D341Med (cell line): ENCODE measurements at regions not wholly inside any gene's neighbourhood (a gene's known extent, or its start where the extent isn't known, plus 50 kb on each side); places are given as distances from the start of the nearest gene placed in this dataset.
"Not testable (repeated sequence)": the region's sequence is repeated elsewhere in the genome, so short reads cannot be mapped to it uniquely, and the experiment has no call there.

Experiments
- DNase-seq: peaks from one replicate; pipeline ENCODE4 v3.0.0; 2012; ENCODE audit warnings: low spot score

- DNase-seq: no peak
Measured at GRCh38 chr5:16987776-16988175, 51.7 kb upstream of the MYO10 start.

DNA sequence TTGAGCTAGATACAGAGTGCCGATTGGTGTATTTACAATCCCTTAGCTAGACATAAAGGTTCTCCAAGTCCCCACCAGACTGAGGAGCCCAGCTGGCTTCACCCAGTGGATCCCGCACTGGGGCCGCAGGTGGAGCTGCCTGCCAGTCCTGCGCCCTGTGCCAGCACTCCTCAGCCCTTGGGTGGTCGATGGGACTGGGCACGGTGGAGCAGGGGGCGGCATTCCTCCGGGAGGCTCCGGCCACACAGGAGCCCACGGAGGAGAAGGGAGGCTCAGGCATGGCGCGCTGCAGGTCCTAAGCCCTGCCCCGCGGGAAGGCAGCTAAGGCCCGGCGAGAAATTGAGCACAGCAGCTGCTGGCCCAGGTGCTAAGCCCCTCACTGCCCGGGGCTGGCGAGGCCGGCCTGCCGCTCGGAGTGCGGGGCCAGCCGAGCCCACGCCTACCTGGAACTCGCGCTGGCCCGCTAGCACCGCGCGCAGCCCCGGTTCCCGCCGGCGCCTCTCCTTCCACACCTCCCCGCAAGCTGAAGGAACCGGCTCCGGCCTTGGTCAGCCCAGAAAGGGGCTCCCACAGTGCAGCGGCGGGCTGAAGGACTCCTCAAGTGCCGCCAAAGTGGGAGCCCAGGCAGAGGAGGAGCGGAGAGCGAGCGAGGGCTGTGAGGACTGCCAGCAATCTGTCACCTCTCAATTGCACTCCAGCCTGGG is 54.9 kb upstream of the MYO10 start:
- not testable (repeated sequence) for DNase-seq

DNA sequence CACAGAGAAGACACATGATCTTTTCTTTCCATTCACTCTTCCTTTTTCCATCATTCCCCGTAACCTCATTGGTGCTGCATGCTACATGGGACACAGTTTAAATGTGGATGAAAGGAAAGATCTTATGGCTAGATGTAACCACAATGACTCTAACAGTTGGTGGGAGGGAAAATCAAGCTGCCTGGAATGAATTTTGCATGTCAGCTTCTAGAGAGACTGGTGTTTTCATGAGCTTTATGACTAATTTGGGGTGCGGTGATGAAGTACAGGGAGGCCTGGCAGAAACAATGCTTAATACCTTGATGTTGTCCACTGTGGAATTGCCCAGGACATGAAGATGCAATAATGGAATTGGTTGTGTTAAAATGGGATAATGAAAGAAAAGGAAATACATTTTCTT is 55.9 kb upstream of the MYO10 start:
- DNase-seq: no peak

DNA sequence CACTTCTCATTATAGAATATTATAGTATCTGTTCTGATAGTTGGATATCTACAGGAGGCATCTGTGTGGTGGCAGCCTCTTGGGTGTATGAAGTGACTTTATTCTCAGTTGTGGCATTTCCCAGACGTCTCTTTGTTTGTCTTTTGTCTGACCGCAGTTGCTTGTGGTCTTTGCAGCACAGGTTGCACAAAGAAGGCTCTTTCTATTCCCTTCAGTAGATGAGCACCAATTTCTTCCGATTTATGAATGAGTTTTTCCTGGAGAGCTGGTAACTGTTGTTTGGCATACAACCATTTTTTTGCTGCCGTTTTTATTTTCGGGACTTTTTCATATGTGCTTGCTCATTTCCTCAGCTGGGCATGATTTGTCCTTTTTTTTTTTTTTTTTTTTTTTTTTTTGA is 56.4 kb upstream of the MYO10 start:
- no peak for DNase-seq

DNA sequence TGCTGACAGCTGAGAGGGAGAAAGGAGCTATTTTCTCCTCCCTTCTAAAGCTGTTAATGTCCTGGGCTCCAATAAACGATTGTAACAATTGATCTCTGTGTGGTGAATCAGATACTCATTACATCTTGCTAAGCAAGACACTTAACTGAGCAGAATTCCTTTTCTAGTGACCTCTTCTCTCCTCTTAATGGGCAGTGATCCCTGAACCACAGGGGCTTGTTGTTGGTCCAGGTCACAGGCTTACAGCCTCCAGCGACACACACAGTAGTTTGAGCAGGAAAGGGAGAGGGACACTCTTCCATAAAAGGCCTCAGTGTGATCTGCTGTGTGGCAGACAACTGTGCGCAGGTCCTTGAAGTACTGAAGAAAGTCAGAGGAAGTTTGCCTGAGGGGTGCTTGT is 58.5 kb upstream of the MYO10 start:
- DNase-seq: no peak

- no peak for DNase-seq
Measured at GRCh38 chr5:16995372-16995771, 59.3 kb upstream of the MYO10 start.

DNA sequence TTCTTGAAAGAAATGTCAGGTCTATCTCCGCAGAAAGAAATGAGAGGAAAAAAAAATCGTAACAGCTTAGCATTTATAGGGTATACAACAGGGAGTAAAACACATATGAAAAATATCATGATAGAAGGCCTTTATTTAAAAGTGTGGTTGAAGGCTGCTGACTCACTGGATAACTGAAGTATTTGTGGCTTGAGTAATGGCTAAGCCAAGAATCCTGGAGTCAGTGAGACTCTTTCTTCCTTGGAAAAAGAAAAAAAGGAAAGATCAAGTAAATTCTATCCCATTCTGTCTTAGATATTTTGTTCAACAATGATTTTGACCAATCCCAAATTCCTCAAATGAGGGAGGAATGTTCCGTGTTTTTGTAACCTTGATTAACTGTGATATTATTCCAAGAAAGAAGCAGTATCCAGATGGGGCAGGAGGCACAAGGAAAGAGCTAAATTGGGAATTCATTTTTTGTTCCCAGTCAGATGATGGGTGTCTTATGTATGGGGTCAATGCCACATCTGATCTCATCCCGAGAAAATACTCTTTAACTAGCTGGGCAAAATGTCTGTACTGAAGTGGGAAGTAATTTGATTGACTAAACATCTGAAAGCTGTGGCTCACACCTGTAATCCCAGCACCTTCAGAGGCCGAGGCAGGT is 64.3 kb upstream of the MYO10 start:
- no peak for DNase-seq

GRCh38 chr5:17001428-17001827 is 65.3 kb upstream of the MYO10 start:
- DNase-seq: no peak

GRCh38 chr5:17004441-17005106 is 68.5 kb upstream of the MYO10 start:
- DNase-seq: no peak

DNA sequence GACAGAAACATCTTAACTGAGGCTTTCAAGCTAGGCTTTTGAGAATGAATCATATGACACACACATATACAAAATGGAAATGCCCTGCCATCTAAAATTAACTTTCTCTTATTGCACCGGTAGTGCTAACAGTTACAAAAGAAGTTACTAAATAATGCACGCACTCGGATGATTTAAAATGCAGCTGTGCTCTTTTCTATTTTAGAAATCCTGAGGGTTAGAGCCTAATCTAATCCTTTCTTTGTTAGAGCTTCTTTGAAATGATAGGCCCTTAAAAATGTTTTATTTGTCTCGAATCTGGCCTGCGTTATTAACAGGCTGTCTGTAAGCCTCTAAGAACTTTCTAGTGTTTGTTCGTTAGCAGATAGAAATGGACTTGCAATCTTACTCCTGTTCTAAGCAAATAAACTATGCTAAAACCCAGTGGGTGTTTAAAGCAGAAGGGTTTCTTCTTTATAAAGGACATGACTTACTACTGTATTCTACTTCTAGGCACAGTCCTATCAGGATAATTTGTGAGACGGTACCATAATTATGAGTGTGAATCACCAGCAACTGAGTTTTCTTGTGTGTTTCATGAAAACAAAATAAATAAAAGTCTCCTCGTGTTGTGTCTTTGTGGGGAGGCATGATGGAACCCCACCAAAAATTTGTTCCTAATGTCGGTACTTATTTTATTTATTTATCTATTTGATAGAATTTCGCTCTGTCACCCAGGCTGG is 69.2 kb upstream of the MYO10 start:
- DNase-seq: no peak

- no peak for DNase-seq
Measured at GRCh38 chr5:17012289-17012688, 76.2 kb upstream of the MYO10 start.

DNA sequence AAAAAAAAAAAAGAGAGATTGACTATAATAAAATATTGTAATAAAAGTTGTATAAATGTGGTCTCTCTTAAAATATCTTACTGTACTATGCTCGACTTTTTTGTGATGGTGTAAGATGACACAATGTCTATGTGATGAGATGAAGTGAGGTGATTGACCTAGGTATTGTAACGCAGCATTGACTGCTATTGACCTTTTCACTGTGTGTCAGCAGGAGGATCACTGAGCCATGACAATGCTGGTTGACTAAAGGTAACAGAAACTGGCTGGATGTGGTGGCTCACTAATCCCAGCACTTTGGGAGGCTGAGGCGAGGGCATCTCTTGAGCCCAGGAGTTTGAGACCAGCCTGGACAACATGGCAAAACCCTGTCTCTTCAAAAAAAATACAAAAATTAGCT is 78.6 kb upstream of the MYO10 start:
- no peak for DNase-seq

DNA sequence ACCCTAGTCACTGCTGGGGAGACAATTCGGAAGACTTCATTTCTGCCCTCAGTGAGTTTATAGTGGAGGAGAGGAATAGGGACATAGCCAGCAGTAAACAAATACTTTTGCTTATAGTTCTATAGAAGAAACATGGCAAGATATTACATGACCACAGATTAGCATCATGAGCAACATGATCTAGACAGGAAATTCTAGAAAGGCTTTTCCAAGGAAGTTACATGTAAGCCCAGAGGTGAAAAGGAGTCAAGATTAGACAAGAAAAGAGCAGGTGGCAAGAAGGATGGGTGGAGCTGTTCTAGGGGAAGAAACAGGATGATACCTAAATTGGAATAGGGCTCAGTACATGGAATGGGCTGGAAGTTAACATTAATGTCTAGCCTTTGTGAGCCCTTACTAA is 82.8 kb upstream of the MYO10 start:
- DNase-seq: no peak

DNA sequence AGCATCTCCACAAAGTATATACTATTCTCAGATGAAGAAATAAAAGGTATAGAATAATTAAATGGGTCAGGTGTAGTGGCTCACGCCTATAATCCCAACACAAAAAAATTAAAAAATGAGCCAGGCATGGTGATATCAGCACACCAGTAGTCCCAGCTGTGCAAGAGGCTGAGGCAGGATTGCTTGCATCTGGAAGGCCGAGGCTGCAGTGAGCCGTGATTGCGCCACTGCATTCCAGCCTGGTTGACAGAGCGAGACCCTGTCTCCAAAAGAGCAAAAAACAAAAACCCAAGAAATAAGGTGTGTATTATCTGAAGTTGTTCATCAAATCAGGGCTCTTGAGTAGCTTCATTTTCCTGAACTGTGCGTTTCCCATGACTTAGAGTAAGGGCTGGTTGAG is 83.2 kb upstream of the MYO10 start:
- DNase-seq: no peak

DNA sequence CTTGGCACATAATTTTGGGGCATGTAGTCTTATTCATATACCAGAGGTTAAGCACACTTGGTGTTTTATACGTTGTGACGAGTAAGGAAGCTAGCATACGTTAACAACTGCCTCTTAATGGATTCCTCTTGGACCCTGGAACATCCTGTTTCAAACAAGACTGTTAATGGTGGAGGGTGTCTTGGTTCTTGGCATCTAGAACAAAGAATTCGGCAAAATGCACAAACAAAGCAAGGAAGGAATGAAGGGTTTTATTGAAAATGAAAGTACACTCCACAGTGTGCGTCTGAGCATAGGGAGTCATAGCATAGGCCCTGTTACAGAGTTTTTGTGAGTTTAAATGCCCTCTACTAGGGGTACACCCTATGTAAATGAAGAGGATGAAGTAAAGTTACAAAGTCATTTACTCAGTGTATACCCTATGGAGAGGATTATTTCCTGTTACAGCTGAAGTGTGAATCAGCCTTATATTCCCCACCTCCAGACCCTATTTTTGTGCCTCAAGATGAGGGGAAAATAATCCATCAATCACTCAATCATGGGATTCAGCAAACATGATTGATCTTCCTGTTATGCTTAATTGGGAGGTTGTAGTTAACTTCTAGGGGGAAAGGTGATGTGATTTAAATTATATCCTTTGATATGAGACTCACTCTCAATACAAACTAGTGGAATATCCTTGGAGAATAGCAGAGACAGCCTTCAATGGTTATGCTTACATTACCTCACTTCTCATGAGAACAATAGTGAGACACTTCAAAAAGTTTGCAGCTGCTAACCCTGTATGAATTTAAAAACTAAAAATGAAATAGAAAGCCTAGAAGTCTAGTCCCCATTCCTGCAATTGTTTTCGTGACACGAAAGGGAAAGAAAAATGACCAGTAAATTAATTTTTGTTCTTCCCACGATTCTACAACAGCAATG is 84.9 kb upstream of the MYO10 start:
- no peak for DNase-seq

DNA sequence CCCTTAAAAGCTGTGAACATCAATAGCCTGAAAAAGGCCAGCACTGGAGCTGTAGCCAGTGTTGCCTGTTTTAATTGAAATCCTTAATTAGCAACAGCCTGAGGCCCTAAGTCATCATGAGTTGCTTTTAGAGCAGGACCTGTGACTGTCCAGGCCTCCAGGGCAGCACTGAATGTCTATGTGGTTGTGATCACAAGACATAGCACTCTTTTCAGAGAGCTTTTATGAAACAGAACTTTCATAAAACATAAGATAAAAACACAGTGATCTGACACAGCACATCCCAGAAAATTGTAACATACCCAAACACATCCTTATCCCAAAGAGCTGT is 85.5 kb upstream of the MYO10 start:
- no peak for DNase-seq

DNA sequence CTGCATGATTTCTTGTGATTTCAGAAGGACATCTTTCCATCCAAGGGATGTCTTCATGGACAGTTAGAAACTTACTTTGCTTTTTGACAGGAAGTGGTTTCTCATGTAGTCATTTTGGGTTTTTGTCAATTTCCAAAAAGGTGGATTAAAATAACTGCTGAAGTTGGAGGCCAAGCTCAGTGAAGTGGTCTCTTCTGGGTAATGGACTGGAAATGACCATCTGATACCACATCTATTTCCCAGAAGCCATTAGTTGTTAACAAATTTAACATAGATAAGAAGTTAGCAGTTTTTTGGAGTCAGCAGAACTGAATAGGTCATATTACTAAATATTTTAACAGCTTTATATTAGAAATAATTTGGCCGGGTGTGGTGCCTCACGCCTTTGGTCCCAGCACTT is 86.2 kb upstream of the MYO10 start:
- DNase-seq: no peak

GRCh38 chr5:17024686-17025180 is 88.6 kb upstream of the MYO10 start:
- no peak for DNase-seq

- DNase-seq: not testable (repeated sequence)
Measured at GRCh38 chr5:17031659-17032277, 95.7 kb upstream of the MYO10 start.

GRCh38 chr5:17032314-17032985 is 96.4 kb upstream of the MYO10 start:
- DNase-seq: not testable (repeated sequence)

- DNase-seq: not testable (repeated sequence)
Measured at GRCh38 chr5:17034992-17035391, 98.9 kb upstream of the MYO10 start.
